BLaER1 treated with 17β-estradiol and CSF1 and Interleukin-3, amounts not matched to agents 10 nM and 100 nM (cell line): ENCODE measurements at regions not wholly inside any gene's neighbourhood (a gene's known extent, or its start where the extent isn't known, plus 50 kb on each side); places are given as distances from the start of the nearest gene placed in this dataset.

Experiments
- H3K27ac ChIP-seq, 11 experiments: shearing (Covaris generic); formaldehyde crosslinking; 2 replicates each; pipeline ENCODE4 v1.8.1; 2022
- H3K27me3 ChIP-seq, 11 experiments: shearing (Covaris generic); formaldehyde crosslinking; 2 replicates each; pipeline ENCODE4 v1.8.1; 2022
- H3K36me3 ChIP-seq, 11 experiments: shearing (Covaris generic); formaldehyde crosslinking; 2 replicates each; pipeline ENCODE4 v1.8.1; 2022
- H3K4me1 ChIP-seq, 10 experiments: shearing (Covaris generic); formaldehyde crosslinking; 2 replicates each; pipeline ENCODE4 v1.8.1; 2022
- H3K4me2 ChIP-seq, 11 experiments: shearing (Covaris generic); formaldehyde crosslinking; 2 replicates each; pipeline ENCODE4 v1.8.1; 2022
- H3K4me3 ChIP-seq, 10 experiments: shearing (Covaris generic); formaldehyde crosslinking; 2 replicates each; pipeline ENCODE4 v1.8.1; 2022
- H3K9ac ChIP-seq, 11 experiments: shearing (Covaris generic); formaldehyde crosslinking; 2 replicates each; pipeline ENCODE4 v1.8.1; 2022
- H3K9me3 ChIP-seq, 11 experiments: shearing (Covaris generic); formaldehyde crosslinking; replicated peaks in 1 of 11; 2 replicates each; pipeline ENCODE4 v1.8.1; 2022
- H4K20me1 ChIP-seq, 11 experiments: shearing (Covaris generic); formaldehyde crosslinking; 2 replicates each; pipeline ENCODE4 v1.8.1; 2022
- Cebpa-rat ChIP-seq, 11 experiments: shearing (Covaris generic); IDR thresholded peaks; 2 replicates each; pipeline ENCODE4 v1.8.1; 2022

GRCh38 chr1:30473922-30474817, 249.2 kb downstream of the MATN1 start:
- H3K4me1 ChIP-seq: no peaks in the 10 kb centered on the region
- H3K4me2 ChIP-seq: no peak overlapping the region
- no peaks in the 10 kb centered on the region for H3K27me3 ChIP-seq
- H3K36me3 ChIP-seq: no peaks in the 10 kb centered on the region
- no peak overlapping the region for H3K27ac ChIP-seq
- TF ChIP-seq Cebpa-rat (IDR thresholded peaks at IDR 0.05): no peak
- no peaks in the 10 kb centered on the region for H3K9me3 ChIP-seq
- H3K9ac ChIP-seq: no peak overlapping the region
- no peaks in the 10 kb centered on the region; a peak in 1 of 22 replicates for H4K20me1 ChIP-seq
- H3K4me3 ChIP-seq: no peak overlapping the region

- no peak overlapping the region for H3K9ac ChIP-seq
- no peak overlapping the region for H3K4me3 ChIP-seq
- H3K9me3 ChIP-seq: no peaks in the 10 kb centered on the region
- no peaks in the 10 kb centered on the region for H3K27me3 ChIP-seq
- TF ChIP-seq Cebpa-rat (IDR thresholded peaks at IDR 0.05): no peak
- no peaks in the 10 kb centered on the region for H3K36me3 ChIP-seq
- no peaks in the 10 kb centered on the region for H3K4me1 ChIP-seq
- no peak overlapping the region for H3K27ac ChIP-seq
- no peaks in the 10 kb centered on the region; a peak in 1 of 22 replicates for H4K20me1 ChIP-seq
- no peak overlapping the region for H3K4me2 ChIP-seq
Measured at GRCh38 chr1:30472526-30472925, 250.9 kb downstream of the MATN1 start.

- H3K4me1 ChIP-seq: no peaks in the 10 kb centered on the region
- no peaks in the 10 kb centered on the region; a peak in 1 of 22 replicates for H4K20me1 ChIP-seq
- H3K9me3 ChIP-seq: no peaks in the 10 kb centered on the region
- H3K27me3 ChIP-seq: no peaks in the 10 kb centered on the region
- H3K27ac ChIP-seq: no peak overlapping the region
- H3K4me3 ChIP-seq: no peak overlapping the region
- H3K9ac ChIP-seq: no peak overlapping the region
- no peak overlapping the region for H3K4me2 ChIP-seq
- H3K36me3 ChIP-seq: no peaks in the 10 kb centered on the region
- no peak for TF ChIP-seq Cebpa-rat (IDR thresholded peaks at IDR 0.05)
Measured at GRCh38 chr1:30472009-30472408, 251.4 kb downstream of the MATN1 start.

- Histone ChIP-seq H3K4me3 (no peak overlapping the region), H4K20me1 (no peaks in the 10 kb centered on the region; a peak in 1 of 22 replicates), H3K27me3 (no peaks in the 10 kb centered on the region), H3K27ac (no peak overlapping the region), H3K9ac (no peak overlapping the region), H3K4me1 (no peaks in the 10 kb centered on the region), H3K4me2 (no peak overlapping the region), H3K9me3 (no peaks in the 10 kb centered on the region), H3K36me3 (no peaks in the 10 kb centered on the region)
- TF ChIP-seq Cebpa-rat (IDR thresholded peaks at IDR 0.05): no peak
Measured at GRCh38 chr1:30471307-30471706, 252.1 kb downstream of the MATN1 start.

GRCh38 chr1:30469426-30469825, 254.0 kb downstream of the MATN1 start:
- Histone ChIP-seq H4K20me1 (no peaks in the 10 kb centered on the region; a peak in 1 of 22 replicates), H3K9me3 (no peaks in the 10 kb centered on the region), H3K36me3 (no peaks in the 10 kb centered on the region), H3K4me1 (no peaks in the 10 kb centered on the region), H3K27ac (no peak overlapping the region), H3K4me3 (no peak overlapping the region), H3K4me2 (no peak overlapping the region), H3K9ac (no peak overlapping the region), H3K27me3 (no peaks in the 10 kb centered on the region)
- TF ChIP-seq Cebpa-rat (IDR thresholded peaks at IDR 0.05): no peak

GRCh38 chr1:30467101-30467500, 256.3 kb downstream of the MATN1 start:
- no peaks in the 10 kb centered on the region for H3K27me3 ChIP-seq
- H3K27ac ChIP-seq: no peak overlapping the region

GRCh38 chr1:30466610-30467009, 256.8 kb downstream of the MATN1 start:
- no peaks in the 10 kb centered on the region for H3K27me3 ChIP-seq
- H3K4me2 ChIP-seq: no peak overlapping the region
- H3K4me1 ChIP-seq: no peaks in the 10 kb centered on the region
- no peak overlapping the region for H3K4me3 ChIP-seq
- H4K20me1 ChIP-seq: no peaks in the 10 kb centered on the region
- H3K27ac ChIP-seq: no peak overlapping the region
- no peak for TF ChIP-seq Cebpa-rat (IDR thresholded peaks at IDR 0.05)
- no peaks in the 10 kb centered on the region for H3K36me3 ChIP-seq
- H3K9me3 ChIP-seq: no peaks in the 10 kb centered on the region
- no peak overlapping the region for H3K9ac ChIP-seq

More at GRCh38 chr1:30467101-30467500, 256.3 kb downstream of the MATN1 start:
- no peak overlapping the region for H3K4me2 ChIP-seq
- no peak overlapping the region for H3K4me3 ChIP-seq
- H3K9me3 ChIP-seq: no peaks in the 10 kb centered on the region
- H3K36me3 ChIP-seq: no peaks in the 10 kb centered on the region
- H4K20me1 ChIP-seq: no peaks in the 10 kb centered on the region
- H3K4me1 ChIP-seq: no peaks in the 10 kb centered on the region
- no peak overlapping the region for H3K9ac ChIP-seq
- TF ChIP-seq Cebpa-rat (IDR thresholded peaks at IDR 0.05): no peak

- Histone ChIP-seq H3K9me3 (no peaks in the 10 kb centered on the region), H3K36me3 (no peaks in the 10 kb centered on the region), H4K20me1 (no peaks in the 10 kb centered on the region), H3K4me2 (no peak overlapping the region), H3K27me3 (no peaks in the 10 kb centered on the region), H3K4me3 (no peak overlapping the region), H3K4me1 (no peaks in the 10 kb centered on the region), H3K27ac (no peak overlapping the region), H3K9ac (no peak overlapping the region)
- TF ChIP-seq Cebpa-rat (IDR thresholded peaks at IDR 0.05): no peak
Measured at GRCh38 chr1:30466026-30466425, 257.4 kb downstream of the MATN1 start.

GRCh38 chr1:30465096-30465495, 258.3 kb downstream of the MATN1 start:
- no peaks in the 10 kb centered on the region for H3K4me1 ChIP-seq
- no peak overlapping the region for H3K27ac ChIP-seq
- no peaks in the 10 kb centered on the region for H4K20me1 ChIP-seq
- no peak for TF ChIP-seq Cebpa-rat (IDR thresholded peaks at IDR 0.05)
- H3K9ac ChIP-seq: no peak overlapping the region
- H3K9me3 ChIP-seq: no peaks in the 10 kb centered on the region
- H3K4me2 ChIP-seq: no peak overlapping the region
- no peaks in the 10 kb centered on the region for H3K36me3 ChIP-seq
- H3K27me3 ChIP-seq: no peaks in the 10 kb centered on the region
- H3K4me3 ChIP-seq: no peak overlapping the region

GRCh38 chr1:30464187-30464617, 259.2 kb downstream of the MATN1 start:
- TF ChIP-seq Cebpa-rat (IDR thresholded peaks at IDR 0.05): no peak
- Histone ChIP-seq H3K9me3 (no peaks in the 10 kb centered on the region; a peak in 1 of 22 replicates), H3K27ac (no peak overlapping the region), H4K20me1 (no peaks in the 10 kb centered on the region), H3K4me2 (no peak overlapping the region), H3K9ac (no peak overlapping the region), H3K27me3 (no peaks in the 10 kb centered on the region), H3K36me3 (no peaks in the 10 kb centered on the region), H3K4me1 (no peaks in the 10 kb centered on the region), H3K4me3 (no peak overlapping the region)
